Naive thymus-derived CD4-positive, alpha-beta T cell (primary cell): ENCODE measurements at regions not wholly inside any gene's neighbourhood (a gene's known extent, or its start where the extent isn't known, plus 50 kb on each side); places are given as distances from the start of the nearest gene placed in this dataset.

Experiments used
- ATAC-seq: fragments of 150-1000 bp; cut with Tn5 transposase; 2 replicates; pipeline ENCODE4 v1.10.0; 2021; ENCODE audit warnings: mild to moderate bottlenecking, moderate library complexity
- CTCF ChIA-PET: fragments of 350-600 bp; sonication (Branson Sonifier 250); formaldehyde crosslinking; loops from one replicate; lab custom pipeline; 2021; ENCODE audit warnings: antibody characterized with exemption; lab: Charles Lee
- POLR2A ChIA-PET: fragments of 350-600 bp; sonication (Branson Sonifier 250); formaldehyde crosslinking; loops from one replicate; lab custom pipeline; 2021; ENCODE audit warnings: antibody characterized with exemption, inconsistent platforms; lab: Charles Lee
- DNase-seq, 9 donors: peaks; one replicate each; pipeline versions ENCODE4 v3.0.0 to v3.0.0-alpha.2; 2020 to 2022; ENCODE audit warnings: mixed read lengths in 1 of 9
- H3K27ac ChIP-seq: one replicate; pipeline ENCODE4 v1.7.0; 2013; ENCODE audit warnings: mild to moderate bottlenecking, low read depth, low read length, moderate library complexity
- H3K27me3 ChIP-seq, 2 donors: one replicate each; pipeline ENCODE4 v1.7.0; 2013; ENCODE audit warnings: low read length in 2 of 2, mild to moderate bottlenecking in 2 of 2, moderate library complexity in 2 of 2; ENCODE audit not compliant: control insufficient read depth in 2 of 2, insufficient read depth in 2 of 2
- H3K36me3 ChIP-seq, 3 experiments: 1 replicate in 2 of 3; 2 replicates in 1 of 3; pipeline ENCODE4 v1.7.0; 2013; ENCODE audit warnings: low read length in 3 of 3, mild to moderate bottlenecking in 3 of 3, moderate library complexity in 1 of 3; ENCODE audit not compliant: insufficient read depth in 3 of 3, control insufficient read depth in 2 of 3
- H3K4me1 ChIP-seq, 2 donors: one replicate each; pipeline ENCODE4 v1.7.0; 2013; ENCODE audit warnings: low read length in 2 of 2, mild to moderate bottlenecking in 2 of 2, moderate library complexity in 1 of 2; ENCODE audit not compliant: control insufficient read depth in 2 of 2, insufficient read depth in 2 of 2
- H3K4me3 ChIP-seq: 2 replicates; pipeline ENCODE4 v1.7.0; 2013; ENCODE audit warnings: mild to moderate bottlenecking, low read length
- H3K9me3 ChIP-seq, 3 experiments: 1 replicate in 2 of 3; 2 replicates in 1 of 3; pipeline ENCODE4 v1.7.0; 2013; ENCODE audit warnings: low read length in 3 of 3; ENCODE audit not compliant: control insufficient read depth in 2 of 3
- H3K27ac Mint-ChIP-seq, 9 donors: one replicate each; pipeline ENCODE4 v1.8.0; 2020 to 2022; ENCODE audit warnings: mixed read lengths in 9 of 9, mild to moderate bottlenecking in 8 of 9, moderate library complexity in 5 of 9, inconsistent platforms in 2 of 9
- H3K27me3 Mint-ChIP-seq, 5 donors: one replicate each; pipeline ENCODE4 v1.8.0; 2021 to 2022; ENCODE audit warnings: mixed read lengths in 5 of 5, mild to moderate bottlenecking in 1 of 5
- H3K36me3 Mint-ChIP-seq, 5 donors: one replicate each; pipeline ENCODE4 v1.8.0; 2020 to 2022; ENCODE audit warnings: mixed read lengths in 5 of 5, mild to moderate bottlenecking in 3 of 5, inconsistent platforms in 1 of 5
- H3K4me1 Mint-ChIP-seq, 7 donors: one replicate each; pipeline ENCODE4 v1.8.0; 2020 to 2022; ENCODE audit warnings: mixed read lengths in 7 of 7, mild to moderate bottlenecking in 3 of 7, inconsistent platforms in 1 of 7
- H3K4me3 Mint-ChIP-seq, 10 donors: one replicate each; pipeline ENCODE4 v1.8.0; 2020 to 2022; ENCODE audit warnings: mild to moderate bottlenecking in 10 of 10, mixed read lengths in 10 of 10, moderate library complexity in 6 of 10, inconsistent platforms in 2 of 10
- H3K9me3 Mint-ChIP-seq, 11 donors: one replicate each; pipeline ENCODE4 v1.8.0; 2020 to 2022; ENCODE audit warnings: mixed read lengths in 11 of 11, mild to moderate bottlenecking in 4 of 11, inconsistent platforms in 1 of 11, moderate library complexity in 1 of 11
- intact Hi-C, 2 donors: fragments of 100-400 bp; cut with micrococcal nuclease; formaldehyde crosslinking; loops; one replicate each; pipeline ENCODE4 v1.15.1; 2023

DNA sequence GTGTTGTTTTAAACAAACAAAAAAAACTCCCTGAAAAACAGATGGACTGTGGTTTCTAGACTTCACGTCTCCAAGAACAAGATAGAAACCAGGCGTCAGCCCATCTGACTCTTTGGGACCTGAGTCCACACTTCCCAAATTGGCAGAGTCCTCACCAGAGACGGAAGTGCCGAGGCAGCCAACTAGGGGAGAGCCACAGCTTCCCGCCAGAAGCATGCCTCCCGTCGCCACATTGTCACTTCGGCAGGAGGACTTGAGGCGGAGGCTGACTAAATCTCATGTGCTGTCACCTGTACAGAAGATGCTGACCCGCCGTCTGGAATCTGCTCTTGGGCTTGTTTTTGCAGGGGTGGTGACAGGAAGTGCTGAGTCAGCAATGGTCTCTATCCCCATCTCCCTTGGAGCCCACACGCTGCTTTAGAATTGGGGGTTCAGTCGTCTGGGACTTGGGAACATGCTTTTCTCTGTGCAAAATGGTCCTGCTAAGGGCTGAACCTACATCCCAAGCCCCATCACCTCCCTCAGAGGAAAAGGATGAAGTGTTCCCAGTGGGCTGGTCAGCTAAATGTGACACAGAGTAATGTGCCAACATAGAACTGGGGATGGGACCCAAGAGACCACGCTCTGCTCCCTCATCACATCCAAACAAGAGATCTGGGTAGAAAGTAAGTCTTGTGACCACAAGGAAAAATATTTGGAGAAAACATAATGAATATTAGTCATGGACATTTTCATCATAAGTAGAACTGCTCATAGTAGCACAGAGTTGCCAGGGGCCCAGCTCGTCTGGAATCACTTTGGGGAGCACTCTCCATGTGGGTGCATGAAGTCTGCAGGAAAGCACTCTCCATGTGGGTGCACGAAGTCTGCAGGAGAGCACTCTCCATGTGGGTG, 152.9 kb downstream of the SNX19 start:
- H3K27ac ChIP-seq, result no peak overlapping the region
- no peaks in the 10 kb centered on the region for H3K36me3 ChIP-seq
- no peak overlapping the region for H3K4me3 ChIP-seq
- Mint-ChIP-seq H3K36me3 (no peaks in the 10 kb centered on the region), H3K9me3 (no peaks in the 10 kb centered on the region), H3K27me3 (peaks cover 0 to 16% (median 4%) of the 10 kb centered on the region in 5 donors), H3K4me1 (peaks cover 0 to 8% (median 0%) of the 10 kb centered on the region in 7 donors), H3K27ac (no peak overlapping the region), H3K4me3 (no peak overlapping the region)
- no peaks in the 10 kb centered on the region for H3K4me1 ChIP-seq
- CTCF ChIA-PET, result no interaction called here
- ATAC-seq (no peak), DNase-seq (no peak)
- H3K9me3 ChIP-seq, result no peaks in the 10 kb centered on the region
- intact Hi-C loops, result no loop called here
- POLR2A ChIA-PET, result no interaction called here
- no peaks in the 10 kb centered on the region for H3K27me3 ChIP-seq

DNA sequence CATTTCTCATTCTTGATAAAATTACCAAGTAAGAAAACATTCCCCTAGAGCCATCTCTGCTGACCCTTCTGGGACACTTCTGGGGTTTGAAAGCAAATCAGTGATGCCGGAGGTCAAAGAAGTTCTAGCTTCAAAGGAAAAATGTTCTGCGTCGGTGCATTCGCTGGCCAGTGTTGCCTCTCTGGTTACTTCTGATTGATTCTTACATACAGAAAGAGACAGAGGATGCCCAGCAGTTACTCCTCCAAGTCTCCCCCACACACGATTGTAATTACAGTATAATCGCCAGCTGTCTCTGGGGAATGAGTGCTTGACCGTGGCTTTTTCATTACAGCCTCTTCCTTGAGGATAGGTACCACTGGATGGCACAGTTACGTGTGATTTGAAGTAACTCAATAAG, 150.9 kb downstream of the SNX19 start:
- intact Hi-C loops, result no loop called here
- Histone ChIP-seq H3K4me3 (no peak overlapping the region), H3K4me1 (no peaks in the 10 kb centered on the region), H3K9me3 (no peaks in the 10 kb centered on the region), H3K36me3 (no peaks in the 10 kb centered on the region), H3K27me3 (no peaks in the 10 kb centered on the region), H3K27ac (no peak overlapping the region)
- Mint-ChIP-seq H3K4me3 (no peak overlapping the region), H3K9me3 (no peaks in the 10 kb centered on the region), H3K36me3 (no peaks in the 10 kb centered on the region), H3K27me3 (peaks cover 0 to 17% (median 4%) of the 10 kb centered on the region in 5 donors), H3K4me1 (peaks cover 0 to 8% (median 0%) of the 10 kb centered on the region in 7 donors), H3K27ac (no peak overlapping the region)
- no peak for ATAC-seq
- no peak for DNase-seq
- ChIA-PET POLR2A (no interaction called here), CTCF (no interaction called here)

DNA sequence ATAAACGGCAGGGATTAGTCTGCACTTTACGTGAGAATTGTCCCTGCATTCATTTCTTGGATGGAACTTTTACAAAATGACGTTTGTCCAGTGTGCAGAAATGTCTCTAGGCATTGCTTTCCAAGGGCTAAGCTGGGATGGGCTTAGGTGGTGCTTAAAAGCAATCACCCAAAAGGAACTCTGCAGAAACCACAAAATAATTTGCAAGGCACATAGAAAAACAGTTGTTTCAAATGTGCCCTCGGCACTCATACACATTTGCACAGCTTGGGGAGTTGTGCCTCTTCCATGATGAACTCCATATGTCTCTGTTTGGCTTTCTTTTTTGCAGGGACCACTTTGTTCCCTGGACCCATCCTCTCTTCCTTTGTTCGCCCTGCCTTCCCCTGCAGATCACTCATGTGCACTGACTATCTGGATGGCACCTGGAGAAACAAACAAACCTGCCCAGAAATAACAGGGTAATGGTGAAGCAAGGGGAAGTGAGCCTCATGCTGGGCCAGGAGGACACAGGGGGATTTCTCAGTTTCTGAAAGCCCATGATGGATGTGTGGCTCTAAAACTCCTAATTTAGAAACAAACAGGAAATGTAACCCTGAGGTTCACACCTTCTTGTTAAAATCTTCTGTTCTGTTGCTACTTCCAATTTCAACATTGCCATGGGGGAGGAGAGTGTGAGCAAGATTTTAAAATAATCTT, 150.2 kb downstream of the SNX19 start:
- DNase-seq, result no peak
- Mint-ChIP-seq H3K27ac (no peak overlapping the region), H3K27me3 (peaks cover 0 to 20% (median 2%) of the 10 kb centered on the region in 5 donors), H3K36me3 (no peaks in the 10 kb centered on the region), H3K4me1 (peaks cover 0 to 8% (median 0%) of the 10 kb centered on the region in 7 donors), H3K4me3 (peak overlapping the region in 1 of 10 donors; percentile 44), H3K9me3 (no peaks in the 10 kb centered on the region)
- Histone ChIP-seq H3K36me3 (no peaks in the 10 kb centered on the region), H3K9me3 (no peaks in the 10 kb centered on the region), H3K27ac (no peak overlapping the region), H3K4me3 (no peak overlapping the region), H3K4me1 (no peaks in the 10 kb centered on the region), H3K27me3 (no peaks in the 10 kb centered on the region)
- POLR2A ChIA-PET, result no interaction called here
- CTCF ChIA-PET, result no interaction called here
- intact Hi-C loops, result no loop called here
- no peak for ATAC-seq

DNA sequence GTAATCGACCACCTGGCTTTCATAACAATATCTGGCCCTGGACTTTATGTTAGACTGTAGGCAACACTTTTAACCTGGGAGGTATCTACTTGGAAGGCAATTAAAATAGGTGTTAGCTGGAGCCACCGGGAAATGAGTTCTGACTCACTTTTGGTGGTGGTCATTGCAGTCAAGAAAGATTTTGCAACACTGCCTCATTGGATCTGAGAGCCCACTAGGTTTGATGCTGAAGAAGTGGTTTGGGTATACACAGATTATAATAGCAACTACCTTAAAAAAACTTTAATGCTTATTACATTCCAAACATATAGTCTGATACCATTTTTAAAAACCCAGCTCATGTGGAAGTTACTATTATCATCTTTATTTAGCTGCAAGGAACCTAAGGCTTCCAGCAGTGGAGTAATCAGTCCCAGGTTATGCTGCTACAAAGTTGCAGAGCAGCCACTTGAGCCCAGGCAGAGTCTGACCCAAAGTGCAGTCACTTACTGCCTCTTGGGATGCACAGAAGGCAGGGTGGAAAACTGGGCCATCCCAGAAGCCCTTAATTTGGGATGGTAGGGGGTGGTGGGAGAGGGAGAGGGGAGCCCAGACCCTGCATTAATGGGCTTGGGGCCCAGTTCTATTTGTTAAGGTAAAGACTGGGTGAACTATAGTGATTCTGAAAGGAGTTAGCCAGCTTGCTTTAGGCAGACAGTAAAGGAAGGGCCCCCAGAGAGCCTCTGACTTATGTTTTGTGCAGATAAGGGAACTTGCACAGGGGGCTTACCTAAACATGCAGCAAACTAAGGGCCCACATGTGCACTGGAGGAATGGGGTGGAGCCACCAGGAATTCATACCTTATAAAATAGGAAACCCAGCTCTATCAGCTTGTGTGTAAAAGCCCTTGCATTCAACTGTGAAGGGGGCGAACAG, 149.4 kb downstream of the SNX19 start:
- H3K36me3 Mint-ChIP-seq, result no peaks in the 10 kb centered on the region
- POLR2A ChIA-PET, result no interaction called here
- no peak overlapping the region for H3K4me3 ChIP-seq
- peaks cover 0 to 1% (median 0%) of the 10 kb centered on the region in 11 donors for H3K9me3 Mint-ChIP-seq
- CTCF ChIA-PET, result no interaction called here
- no peak overlapping the region for H3K27ac ChIP-seq
- peaks cover 0 to 22% (median 0%) of the 10 kb centered on the region in 5 donors for H3K27me3 Mint-ChIP-seq
- no peaks in the 10 kb centered on the region for H3K9me3 ChIP-seq
- no peaks in the 10 kb centered on the region for H3K4me1 ChIP-seq
- intact Hi-C loops, result no loop called here
- peak overlapping the region in 1 of 10 donors; percentile 44 for H3K4me3 Mint-ChIP-seq
- DNase-seq (no peak), ATAC-seq (no peak)
- H3K27ac Mint-ChIP-seq, result no peak overlapping the region
- H3K27me3 ChIP-seq, result no peaks in the 10 kb centered on the region
- peaks cover 0 to 8% (median 0%) of the 10 kb centered on the region in 7 donors for H3K4me1 Mint-ChIP-seq
- no peaks in the 10 kb centered on the region for H3K36me3 ChIP-seq

DNA sequence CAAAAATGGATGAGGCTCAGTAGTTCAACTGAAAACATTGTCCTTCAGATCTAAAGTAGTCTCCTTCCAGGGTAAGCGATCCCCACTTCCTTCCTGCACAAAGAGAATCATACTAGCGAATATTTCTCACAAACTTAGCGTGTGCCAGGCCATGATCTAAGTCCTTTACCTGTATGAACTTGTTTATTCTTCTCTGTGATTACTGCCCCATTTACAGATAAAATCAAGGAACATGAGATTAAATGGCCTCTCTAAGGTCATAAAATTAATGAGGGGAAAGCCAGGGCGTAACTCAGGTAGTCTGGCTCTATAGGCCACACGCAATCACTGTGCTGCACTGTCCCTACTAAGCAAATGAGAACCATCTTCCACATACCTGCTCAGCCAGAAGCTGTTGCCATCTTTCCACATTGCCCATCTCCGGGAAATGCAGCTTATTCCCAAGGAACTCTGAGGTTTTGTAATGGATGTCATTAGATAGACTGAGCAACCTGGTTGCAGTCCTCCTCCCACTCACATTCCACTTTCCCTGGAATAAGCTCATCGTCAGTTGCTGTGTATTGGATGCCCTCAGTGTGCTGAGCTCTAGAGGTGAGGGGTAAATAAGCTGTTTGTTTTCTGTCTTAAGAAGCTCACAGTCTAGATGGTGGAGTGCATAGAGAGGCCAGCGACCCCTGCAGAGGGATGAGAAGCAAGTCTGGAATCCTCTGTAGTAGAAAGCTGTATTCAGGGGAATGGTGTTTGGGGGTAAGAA, 146.3 kb downstream of the SNX19 start:
- H3K27me3 ChIP-seq, result no peaks in the 10 kb centered on the region
- DNase-seq (no peak), ATAC-seq (no peak)
- H3K9me3 ChIP-seq, result no peaks in the 10 kb centered on the region
- Mint-ChIP-seq H3K27ac (no peak overlapping the region), H3K36me3 (no peaks in the 10 kb centered on the region), H3K27me3 (peaks cover 0 to 13% (median 0%) of the 10 kb centered on the region in 5 donors), H3K4me3 (no peak overlapping the region), H3K4me1 (peaks cover 0 to 8% (median 0%) of the 10 kb centered on the region in 7 donors), H3K9me3 (peaks cover 0 to 1% (median 0%) of the 10 kb centered on the region in 11 donors)
- H3K27ac ChIP-seq, result no peak overlapping the region
- CTCF ChIA-PET, result no interaction called here
- no peaks in the 10 kb centered on the region for H3K4me1 ChIP-seq
- POLR2A ChIA-PET, result no interaction called here
- H3K4me3 ChIP-seq, result no peak overlapping the region
- intact Hi-C loops, result no loop called here
- H3K36me3 ChIP-seq, result no peaks in the 10 kb centered on the region

DNA sequence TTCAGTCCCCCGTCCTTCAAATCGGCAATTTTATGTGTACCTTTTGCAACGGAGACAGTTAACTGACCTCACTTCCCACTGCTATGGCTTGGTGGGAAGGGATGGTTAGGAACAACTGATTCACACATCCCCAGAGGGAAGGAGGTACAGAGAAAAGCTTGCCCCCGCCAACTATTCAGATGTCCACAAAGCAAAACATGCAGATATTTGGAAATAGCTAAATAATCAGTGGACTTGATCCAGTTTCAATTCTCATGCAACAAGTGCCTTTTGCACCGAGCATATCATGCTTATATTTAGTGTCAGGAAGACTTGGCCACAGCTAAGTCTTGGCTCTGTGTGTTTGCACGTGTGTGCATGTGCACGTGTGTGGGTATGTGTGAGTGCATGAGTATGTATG, 144.6 kb downstream of the SNX19 start:
- no peak overlapping the region for H3K4me3 ChIP-seq
- intact Hi-C loops, result no loop called here
- H3K9me3 ChIP-seq, result no peaks in the 10 kb centered on the region
- DNase-seq, result no peak
- no peak overlapping the region for H3K4me3 Mint-ChIP-seq
- CTCF ChIA-PET, result no interaction called here
- no peaks in the 10 kb centered on the region for H3K27me3 ChIP-seq
- H3K36me3 Mint-ChIP-seq, result no peaks in the 10 kb centered on the region
- POLR2A ChIA-PET, result no interaction called here
- H3K9me3 Mint-ChIP-seq, result peaks cover 0 to 1% (median 0%) of the 10 kb centered on the region in 11 donors
- peaks cover 0 to under 1% (median 0%) of the 10 kb centered on the region in 7 donors for H3K4me1 Mint-ChIP-seq
- H3K36me3 ChIP-seq, result no peaks in the 10 kb centered on the region
- no peak overlapping the region for H3K27ac ChIP-seq
- H3K27me3 Mint-ChIP-seq, result peaks cover 0 to 13% (median 3%) of the 10 kb centered on the region in 5 donors
- no peaks in the 10 kb centered on the region for H3K4me1 ChIP-seq
- ATAC-seq, result no peak
- H3K27ac Mint-ChIP-seq, result no peak overlapping the region
